ENCODE measurements at regions not wholly inside any gene's neighbourhood (a gene's known extent, or its start where the extent isn't known, plus 50 kb on each side); places are given as distances from the start of the nearest gene placed in this dataset.
A peak's percentile ranks its signal among the peaks of the same experiment; 100 is the strongest.

GRCh38 chr7:12812111-12812510 lies 124.7 kb downstream of the ARL4A start (continued):
- no peak for TF ChIP-seq CTCF (IDR thresholded peaks at IDR 0.05 in 2 of 3, conservative IDR thresholded peaks at IDR 0.05 in 1 of 3; ENCODE audit: borderline replicate concordance in 1 of 3, insufficient read depth in 1 of 3, low read depth in 2 of 3, low read length in 2 of 3)

GRCh38 chr7:12814107-12814506 lies 126.7 kb downstream of the ARL4A start:
- H3K36me3 ChIP-seq (ENCODE audit: control insufficient read depth in 1 of 2, insufficient read depth in 2 of 2, low read length in 2 of 2), result no peaks in the 10 kb centered on the region
- H3K4me2 ChIP-seq (ENCODE audit: low read length), result 0 out of 2 replicates have a peak overlapping the region, but pooled peaks have one; percentile 2
- H2AFZ ChIP-seq (ENCODE audit: low read depth, low read length, poor library complexity, severe bottlenecking), result no peak overlapping the region
- H3K4me3 ChIP-seq (replicated peaks in 1 of 2; ENCODE audit: low read depth in 1 of 2, low read length in 2 of 2), result no peak overlapping the region
- H3K27ac ChIP-seq (ENCODE audit: low read depth, low read length), result no peak overlapping the region
- TF ChIP-seq ATF3 (IDR thresholded peaks at IDR 0.05) (no peak), EZH2 (IDR thresholded peaks at IDR 0.05) (no peak)
- H3K79me2 ChIP-seq (ENCODE audit: insufficient read depth, low read length), result no peaks in the 10 kb centered on the region
- ChIA-PET RAD21 (ENCODE audit: low non-redundant PET in 1 of 2, low total read pairs in 2 of 2, uncharacterized antibody in 2 of 2, unreplicated experiment in 2 of 2) (no interaction called here), POLR2A (no interaction called here), CTCF (no interaction called here)
- no peaks in the 10 kb centered on the region for H3K9me3 ChIP-seq (ENCODE audit: control insufficient read depth in 1 of 2, insufficient read depth in 1 of 2, low read depth in 1 of 2, low read length in 2 of 2)
- no TSS peak for BruUV-seq (replicated peaks)
- no peaks in the 10 kb centered on the region for H3K27me3 ChIP-seq (ENCODE audit: insufficient read depth, low read length)
- intact Hi-C loops (cut with micrococcal nuclease), result no loop called here
- no peaks in the 10 kb centered on the region for H4K20me1 ChIP-seq (ENCODE audit: insufficient read depth)
- no peaks in the 10 kb centered on the region for H3K9me2 ChIP-seq (ENCODE audit: insufficient read depth)
- no peak overlapping the region for H3K9ac ChIP-seq (ENCODE audit: low read length)
- peaks cover 0 to 12% of the 10 kb centered on the region in 2 experiments; a peak in 2 of 4 replicates for H3K4me1 ChIP-seq (ENCODE audit: control insufficient read depth in 1 of 2, insufficient read depth in 2 of 2, low read length in 2 of 2)
- ATAC-seq (no peak), DNase-seq (ENCODE audit: low read depth, low spot score) (no peak)

GRCh38 chr7:12814828-12815227 lies 127.4 kb downstream of the ARL4A start:
- H3K36me3 ChIP-seq (ENCODE audit: control insufficient read depth in 1 of 2, insufficient read depth in 2 of 2, low read length in 2 of 2), result no peaks in the 10 kb centered on the region
- POLR2A ChIA-PET, result no interaction called here
- no peak overlapping the region for H3K4me3 ChIP-seq (replicated peaks in 1 of 2; ENCODE audit: low read depth in 1 of 2, low read length in 2 of 2)
- DNase-seq (ENCODE audit: low read depth, low spot score) (no peak), ATAC-seq (no peak)
- H2AFZ ChIP-seq (ENCODE audit: low read depth, low read length, poor library complexity, severe bottlenecking), result peak overlapping the region; percentile 54
- H3K4me1 ChIP-seq (ENCODE audit: control insufficient read depth in 1 of 2, insufficient read depth in 2 of 2, low read length in 2 of 2), result peaks cover 0 to 12% of the 10 kb centered on the region in 2 experiments; a peak in 2 of 4 replicates
- RAD21 ChIA-PET (ENCODE audit: low non-redundant PET in 1 of 2, low total read pairs in 2 of 2, uncharacterized antibody in 2 of 2, unreplicated experiment in 2 of 2), result no interaction called here
- CTCF ChIA-PET, result no interaction called here
- intact Hi-C loops (cut with micrococcal nuclease), result no loop called here
- H3K9me3 ChIP-seq (ENCODE audit: control insufficient read depth in 1 of 2, insufficient read depth in 1 of 2, low read depth in 1 of 2, low read length in 2 of 2), result no peaks in the 10 kb centered on the region
- H3K4me2 ChIP-seq (ENCODE audit: low read length), result no peak overlapping the region
- no TSS peak for BruUV-seq (replicated peaks)
- H3K27ac ChIP-seq (ENCODE audit: low read depth, low read length), result no peak overlapping the region
- H3K27me3 ChIP-seq (ENCODE audit: insufficient read depth, low read length), result no peaks in the 10 kb centered on the region
- H4K20me1 ChIP-seq (ENCODE audit: insufficient read depth), result no peaks in the 10 kb centered on the region
- H3K9me2 ChIP-seq (ENCODE audit: insufficient read depth), result no peaks in the 10 kb centered on the region
- no peaks in the 10 kb centered on the region for H3K79me2 ChIP-seq (ENCODE audit: insufficient read depth, low read length)
- TF ChIP-seq CBX3 (IDR thresholded peaks at IDR 0.05; ENCODE audit: low read depth) (no peak), SP1 (IDR thresholded peaks at IDR 0.05; ENCODE audit: low read depth) (no peak), CEBPB (IDR thresholded peaks at IDR 0.05; ENCODE audit: low read depth) (no peak), ATF3 (IDR thresholded peaks at IDR 0.05) (no peak), ZNF274 (IDR thresholded peaks at IDR 0.05; ENCODE audit: low read depth, low read length) (no peak), RAD21 (IDR thresholded peaks at IDR 0.05; ENCODE audit: low read depth) (no peak), TCF7L2 (IDR thresholded peaks at IDR 0.05; ENCODE audit: borderline replicate concordance, extremely low read depth, insufficient read depth, insufficient read length) (no peak), EGR1 (IDR thresholded peaks at IDR 0.05; ENCODE audit: low read depth) (no peak), CTCF (IDR thresholded peaks at IDR 0.05 in 2 of 3, conservative IDR thresholded peaks at IDR 0.05 in 1 of 3; ENCODE audit: borderline replicate concordance in 1 of 3, insufficient read depth in 1 of 3, low read depth in 2 of 3, low read length in 2 of 3) (no peak), SRF (IDR thresholded peaks at IDR 0.05; ENCODE audit: low read depth) (no peak), EZH2phosphoT487 (IDR thresholded peaks at IDR 0.05; ENCODE audit: borderline replicate concordance) (no peak), JUND (IDR thresholded peaks at IDR 0.05) (no peak)
- H3K9ac ChIP-seq (ENCODE audit: low read length), result no peak overlapping the region

Measured in HCT116 (cell line).